Panc1 (cell line): ENCODE measurements at regions not wholly inside any gene's neighbourhood (a gene's known extent, or its start where the extent isn't known, plus 50 kb on each side); places are given as distances from the start of the nearest gene placed in this dataset.

Experiments used
- CTCF ChIP-seq: fragments of 450-650 bp; IDR thresholded peaks from 2 replicates; pipeline ENCODE4 v1.5.1; 2017; ENCODE audit warnings: mild to moderate bottlenecking
- POLR2AphosphoS5 ChIP-seq: IDR thresholded peaks from 2 replicates; pipeline ENCODE4 v1.6.1; 2012; ENCODE audit warnings: mild to moderate bottlenecking, low read depth, low read length, moderate library complexity
- SIN3A ChIP-seq: IDR thresholded peaks from 2 replicates; pipeline ENCODE4 v1.6.1; 2012; ENCODE audit warnings: low read depth, mild to moderate bottlenecking, low read length, moderate library complexity, borderline replicate concordance; ENCODE audit not compliant: insufficient read depth
- TCF7L2 ChIP-seq: IDR thresholded peaks from 2 replicates; pipeline ENCODE4 v1.6.1; 2011; ENCODE audit warnings: mild to moderate bottlenecking, low read depth, low read length, inconsistent platforms
- TF ChIP-seq, protein P1 (sequence below), 2 experiments: IDR thresholded peaks; 2 replicates each; pipeline ENCODE4 v1.6.1; 2011 to 2012; ENCODE audit warnings: low read depth in 2 of 2, control low read depth in 1 of 2, low read length in 1 of 2, mild to moderate bottlenecking in 1 of 2, moderate library complexity in 1 of 2; ENCODE audit not compliant: insufficient read depth in 1 of 2

GRCh38 chr14:29982993-29983392 is 55.3 kb upstream of the PRKD1 start:
- TF ChIP-seq SIN3A = no peak
- TF ChIP-seq, protein P1, sequence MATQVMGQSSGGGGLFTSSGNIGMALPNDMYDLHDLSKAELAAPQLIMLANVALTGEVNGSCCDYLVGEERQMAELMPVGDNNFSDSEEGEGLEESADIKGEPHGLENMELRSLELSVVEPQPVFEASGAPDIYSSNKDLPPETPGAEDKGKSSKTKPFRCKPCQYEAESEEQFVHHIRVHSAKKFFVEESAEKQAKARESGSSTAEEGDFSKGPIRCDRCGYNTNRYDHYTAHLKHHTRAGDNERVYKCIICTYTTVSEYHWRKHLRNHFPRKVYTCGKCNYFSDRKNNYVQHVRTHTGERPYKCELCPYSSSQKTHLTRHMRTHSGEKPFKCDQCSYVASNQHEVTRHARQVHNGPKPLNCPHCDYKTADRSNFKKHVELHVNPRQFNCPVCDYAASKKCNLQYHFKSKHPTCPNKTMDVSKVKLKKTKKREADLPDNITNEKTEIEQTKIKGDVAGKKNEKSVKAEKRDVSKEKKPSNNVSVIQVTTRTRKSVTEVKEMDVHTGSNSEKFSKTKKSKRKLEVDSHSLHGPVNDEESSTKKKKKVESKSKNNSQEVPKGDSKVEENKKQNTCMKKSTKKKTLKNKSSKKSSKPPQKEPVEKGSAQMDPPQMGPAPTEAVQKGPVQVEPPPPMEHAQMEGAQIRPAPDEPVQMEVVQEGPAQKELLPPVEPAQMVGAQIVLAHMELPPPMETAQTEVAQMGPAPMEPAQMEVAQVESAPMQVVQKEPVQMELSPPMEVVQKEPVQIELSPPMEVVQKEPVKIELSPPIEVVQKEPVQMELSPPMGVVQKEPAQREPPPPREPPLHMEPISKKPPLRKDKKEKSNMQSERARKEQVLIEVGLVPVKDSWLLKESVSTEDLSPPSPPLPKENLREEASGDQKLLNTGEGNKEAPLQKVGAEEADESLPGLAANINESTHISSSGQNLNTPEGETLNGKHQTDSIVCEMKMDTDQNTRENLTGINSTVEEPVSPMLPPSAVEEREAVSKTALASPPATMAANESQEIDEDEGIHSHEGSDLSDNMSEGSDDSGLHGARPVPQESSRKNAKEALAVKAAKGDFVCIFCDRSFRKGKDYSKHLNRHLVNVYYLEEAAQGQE (IDR thresholded peaks at IDR 0.05; ENCODE audit: insufficient read depth in 1 of 2, low read depth in 2 of 2, low read length in 1 of 2) = no peak
- no peak for TF ChIP-seq CTCF
- TF ChIP-seq POLR2AphosphoS5 = no peak
- TF ChIP-seq TCF7L2 = no peak
